HG03575 (cell line): ENCODE measurements at regions not wholly inside any gene's neighbourhood (a gene's known extent, or its start where the extent isn't known, plus 50 kb on each side); places are given as distances from the start of the nearest gene placed in this dataset.

Source experiments
- ATAC-seq: cut with Tn5 transposase; IDR thresholded peaks from one replicate; pipeline ENCODE4 v1.9.1; 2021; ENCODE audit not compliant: unreplicated experiment, insufficient number of reproducible peaks, low FRiP score; ENCODE audit errors: extremely low read depth

DNA sequence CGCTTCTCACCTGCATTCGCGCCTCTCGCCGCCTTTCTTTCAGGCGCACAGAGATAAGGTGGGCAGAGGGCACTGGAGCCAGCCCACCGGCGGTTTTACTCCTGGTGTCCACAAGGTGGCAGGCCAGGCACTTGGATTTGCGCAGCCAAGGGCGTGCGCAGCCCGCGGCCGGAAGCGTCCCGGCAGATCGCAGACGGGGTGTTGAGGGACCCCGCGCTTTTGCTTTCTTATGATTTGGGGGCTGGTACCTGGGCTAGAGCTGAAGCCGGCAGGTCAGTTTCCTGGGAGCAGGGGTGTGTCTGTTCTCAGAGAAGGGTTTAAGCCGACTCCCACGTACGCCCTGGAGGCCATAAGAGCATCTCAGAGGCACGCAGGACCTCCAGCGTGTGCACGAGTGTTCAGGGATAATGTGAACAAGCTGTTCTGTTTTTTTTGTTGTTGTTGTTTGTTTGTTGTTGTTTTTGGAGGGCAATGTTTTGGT is 305.6 kb upstream of the CXCR4 start:
- peak; percentile 83 for ATAC-seq

DNA sequence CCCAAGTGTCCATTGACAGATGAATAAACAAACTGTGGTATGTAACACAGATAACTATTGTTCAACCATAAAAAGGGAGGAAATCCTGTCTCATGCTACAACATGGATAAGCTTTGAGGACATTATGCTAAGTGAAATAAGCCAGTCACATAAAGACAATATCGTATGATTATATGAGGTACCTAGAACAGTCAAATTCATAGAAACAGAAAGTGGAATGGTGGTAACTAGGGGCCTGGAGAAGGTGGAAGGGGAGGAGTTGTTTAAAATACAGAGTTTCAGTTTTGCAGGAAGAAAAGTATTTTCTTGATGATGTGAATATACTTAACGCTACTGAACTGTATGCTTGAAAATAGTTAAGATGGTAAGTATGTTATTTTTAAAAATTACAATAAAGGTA is 304.6 kb upstream of the CXCR4 start:
- no peak for ATAC-seq

- ATAC-seq = no peak
These were observed 302.4 kb upstream of the CXCR4 start for GRCh38 chr2:136420346-136420745.

- no peak for ATAC-seq
These were observed 294.0 kb upstream of the CXCR4 start for GRCh38 chr2:136411946-136412345.

- no peak for ATAC-seq
These were observed 292.7 kb upstream of the CXCR4 start for GRCh38 chr2:136410673-136411072.

- ATAC-seq = no peak
These were observed 290.8 kb upstream of the CXCR4 start for GRCh38 chr2:136408795-136409194.

GRCh38 chr2:136407952-136408318 is 290.0 kb upstream of the CXCR4 start:
- ATAC-seq = no peak

GRCh38 chr2:136407117-136407951 is 289.4 kb upstream of the CXCR4 start:
- no peak for ATAC-seq

DNA sequence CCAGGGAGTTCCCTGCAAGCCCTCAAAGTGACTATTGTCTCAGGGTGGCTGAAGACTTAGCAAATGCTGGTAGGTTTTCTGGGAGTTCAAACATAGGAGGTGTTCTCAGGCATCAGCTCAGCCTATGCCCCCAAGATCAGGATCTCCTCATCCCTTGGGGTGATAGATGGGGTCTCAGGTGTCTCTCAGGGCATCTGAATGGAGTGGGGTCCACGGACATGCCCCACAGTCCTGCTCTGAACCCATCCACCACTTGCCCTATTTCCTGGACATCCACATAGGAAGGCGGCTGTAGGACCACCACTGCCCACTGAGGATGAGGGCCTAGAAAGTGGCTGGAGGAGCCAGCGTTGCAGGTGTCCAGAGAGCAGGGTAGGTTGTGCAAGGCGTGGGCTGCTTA is 287.0 kb upstream of the CXCR4 start:
- no peak for ATAC-seq

GRCh38 chr2:136404176-136404575 is 286.2 kb upstream of the CXCR4 start:
- ATAC-seq = no peak

- ATAC-seq = no peak
These were observed 284.3 kb upstream of the CXCR4 start for GRCh38 chr2:136402281-136402680.

DNA sequence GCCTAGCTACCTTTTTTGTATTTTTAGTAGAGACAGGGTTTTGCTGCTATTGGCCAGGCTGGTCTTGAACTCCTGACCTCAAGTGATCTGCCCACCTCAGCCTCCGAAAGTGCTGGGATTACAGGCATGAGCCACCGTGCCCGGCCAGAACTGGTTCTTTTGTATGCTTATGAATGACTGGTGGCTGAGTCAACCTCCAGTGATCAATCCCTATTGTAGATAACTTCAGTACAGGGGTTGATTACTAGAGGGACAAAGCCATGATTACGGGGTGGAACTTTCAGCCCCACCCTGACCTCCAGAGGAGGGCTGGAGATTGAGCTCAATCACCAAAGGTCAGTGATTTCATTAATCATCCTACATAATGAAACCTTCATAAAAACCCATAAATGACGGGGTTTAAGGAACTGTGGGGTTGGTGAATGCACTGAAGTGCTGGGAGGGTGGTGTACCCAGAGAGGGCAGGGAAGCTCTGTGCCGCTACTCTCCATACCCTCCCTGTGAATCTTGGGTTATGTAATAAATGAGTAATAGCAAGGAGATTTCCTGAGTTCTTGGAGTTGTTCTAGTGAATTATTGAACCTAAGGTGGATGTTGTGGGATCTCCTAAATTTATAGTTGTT is 281.8 kb upstream of the CXCR4 start:
- no peak for ATAC-seq

DNA sequence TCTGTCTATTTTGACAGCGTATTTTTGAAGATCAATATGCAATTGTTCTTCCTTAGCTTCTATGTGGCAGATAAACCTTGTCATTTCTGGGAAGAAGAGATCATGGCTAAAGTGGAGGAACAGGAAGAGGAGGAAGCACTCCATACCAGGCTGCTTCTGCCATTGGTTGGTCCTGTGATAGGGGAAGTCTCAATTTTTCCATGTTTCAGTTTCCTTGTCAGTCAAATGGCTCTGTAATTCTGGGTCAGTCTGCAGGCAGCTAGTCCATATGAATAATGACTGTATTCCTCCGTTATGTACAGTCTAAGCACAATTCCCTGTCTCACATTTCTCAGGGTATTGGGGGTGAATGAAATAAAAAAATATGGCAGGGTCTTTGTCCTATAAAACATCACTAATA is 277.6 kb upstream of the CXCR4 start:
- ATAC-seq = no peak

DNA sequence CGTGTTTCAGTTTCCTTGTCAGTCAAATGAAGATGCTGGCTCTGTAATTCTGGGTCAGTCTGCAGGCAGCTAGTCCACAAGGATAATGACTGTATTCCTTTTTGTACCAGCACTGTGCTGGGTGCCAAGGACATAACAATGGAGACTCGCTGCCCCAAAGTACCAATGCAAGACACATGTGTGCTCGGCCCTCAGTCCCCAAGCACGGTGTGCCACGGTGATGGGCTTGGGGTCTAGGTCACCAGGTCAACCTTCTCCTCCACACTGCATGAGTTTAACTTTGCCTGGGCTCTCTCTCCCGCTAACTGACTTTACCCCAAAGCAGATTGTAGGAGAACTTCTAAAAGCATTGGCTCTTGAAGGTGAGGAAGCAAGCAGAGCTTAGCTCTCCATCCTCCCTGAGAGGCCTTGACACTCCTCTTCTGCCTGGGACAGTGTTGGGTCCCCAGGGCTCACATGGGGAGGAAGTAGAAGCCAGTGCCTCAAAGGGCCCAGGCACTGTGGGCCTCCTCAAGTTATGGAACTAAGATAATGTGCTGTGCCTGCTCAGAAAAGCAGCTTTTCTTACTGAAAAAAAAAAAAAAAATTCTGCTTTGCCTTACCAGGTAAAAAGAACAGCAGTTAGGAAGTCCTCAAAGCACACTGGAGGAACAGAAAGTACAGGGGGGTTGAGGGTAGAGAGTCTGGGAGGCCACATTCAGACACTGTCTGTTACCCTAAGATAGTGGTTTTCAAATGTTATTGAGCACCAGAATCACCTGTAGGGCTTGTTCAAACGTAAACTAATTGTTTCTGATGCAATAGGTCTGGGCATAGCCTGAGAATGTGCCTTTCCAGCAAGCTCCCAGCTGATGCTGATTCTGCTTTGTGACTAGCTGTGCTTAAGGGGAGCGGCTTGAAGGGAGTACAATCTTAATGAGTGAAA is 276.4 kb upstream of the CXCR4 start:
- no peak for ATAC-seq

GRCh38 chr2:136393514-136393913 is 275.6 kb upstream of the CXCR4 start:
- ATAC-seq = no peak

GRCh38 chr2:136392897-136393505 is 275.1 kb upstream of the CXCR4 start:
- ATAC-seq = no peak

DNA sequence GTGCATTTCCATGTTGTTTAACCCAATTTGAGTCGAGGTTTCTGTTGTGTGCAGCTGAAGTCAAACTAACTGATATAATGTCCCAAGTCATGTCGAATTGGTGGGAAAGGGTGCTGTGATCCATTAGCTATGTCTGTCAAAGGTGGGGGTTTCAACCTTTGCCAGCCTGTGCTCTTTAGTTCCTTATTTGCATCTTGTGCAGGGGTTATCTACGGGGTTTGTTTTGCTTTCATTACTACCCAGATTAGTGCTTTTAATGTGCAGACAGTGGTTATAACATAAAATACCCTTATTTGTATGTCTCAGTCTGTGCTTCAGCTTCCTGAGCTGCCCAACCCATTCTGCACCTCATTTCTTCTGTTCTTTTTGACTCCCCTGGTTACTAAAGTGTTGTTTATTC is 271.9 kb upstream of the CXCR4 start:
- ATAC-seq = peak; percentile 64

- ATAC-seq = no peak
These were observed 268.1 kb upstream of the CXCR4 start for GRCh38 chr2:136386046-136386445.
